HG03103 (cell line): ENCODE measurements at regions not wholly inside any gene's neighbourhood (a gene's known extent, or its start where the extent isn't known, plus 50 kb on each side); places are given as distances from the start of the nearest gene placed in this dataset.

Experiments
- ATAC-seq: cut with Tn5 transposase; IDR thresholded peaks from one replicate; pipeline ENCODE4 v1.9.1; 2021; ENCODE audit warnings: low read depth; ENCODE audit not compliant: unreplicated experiment

GRCh38 chr10:36506261-36506660 is 619.1 kb upstream of the ANKRD30A start:
- ATAC-seq: no peak

DNA sequence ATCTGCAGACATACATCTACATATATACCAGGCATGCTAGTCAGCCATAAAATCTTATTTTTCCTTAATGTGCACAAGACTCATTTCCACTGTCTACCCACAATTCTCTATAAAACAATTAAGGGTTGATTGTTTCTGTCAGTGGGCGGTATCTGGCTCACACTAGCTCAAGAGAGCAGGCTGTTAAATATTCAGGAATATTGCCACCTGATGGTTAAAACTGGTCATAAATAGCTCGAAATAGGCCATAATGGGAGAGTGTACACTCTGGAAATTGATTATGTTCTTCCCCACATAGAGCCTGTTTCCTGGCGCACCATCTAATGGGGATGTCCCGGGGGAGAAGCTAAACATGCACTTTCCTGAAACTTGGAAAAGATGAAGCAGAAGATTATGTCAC is 620.6 kb upstream of the ANKRD30A start:
- ATAC-seq: no peak

GRCh38 chr10:36500266-36500665 is 625.1 kb upstream of the ANKRD30A start:
- ATAC-seq: no peak

DNA sequence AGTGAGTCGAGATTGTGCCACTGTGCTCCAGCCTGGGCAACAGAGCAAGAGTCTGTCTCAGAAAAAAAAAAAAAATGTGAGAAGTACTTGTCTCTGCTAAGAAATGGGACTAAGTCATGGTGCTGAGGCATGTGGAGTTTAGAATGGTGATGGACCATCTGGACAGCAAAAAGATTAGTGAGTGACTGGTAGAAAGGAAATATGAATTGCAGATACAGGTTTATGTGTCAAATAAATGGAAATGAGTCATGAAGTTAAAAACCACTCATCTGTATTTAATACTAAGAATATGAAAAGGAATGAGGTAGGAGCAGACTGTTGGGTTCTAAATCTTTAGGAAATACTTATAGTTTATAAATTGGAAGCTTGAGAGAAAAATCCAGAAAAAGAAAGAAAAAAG is 625.7 kb upstream of the ANKRD30A start:
- ATAC-seq: no peak

- ATAC-seq: no peak
Measured at GRCh38 chr10:36496758-36497157, 628.6 kb upstream of the ANKRD30A start.

- no peak for ATAC-seq
Measured at GRCh38 chr10:36494371-36494770, 631.0 kb upstream of the ANKRD30A start.

- ATAC-seq: no peak
Measured at GRCh38 chr10:36493516-36493880, 631.9 kb upstream of the ANKRD30A start.

GRCh38 chr10:36492590-36493515 is 632.5 kb upstream of the ANKRD30A start:
- no peak for ATAC-seq

GRCh38 chr10:36491926-36492325 is 633.5 kb upstream of the ANKRD30A start:
- ATAC-seq: no peak

DNA sequence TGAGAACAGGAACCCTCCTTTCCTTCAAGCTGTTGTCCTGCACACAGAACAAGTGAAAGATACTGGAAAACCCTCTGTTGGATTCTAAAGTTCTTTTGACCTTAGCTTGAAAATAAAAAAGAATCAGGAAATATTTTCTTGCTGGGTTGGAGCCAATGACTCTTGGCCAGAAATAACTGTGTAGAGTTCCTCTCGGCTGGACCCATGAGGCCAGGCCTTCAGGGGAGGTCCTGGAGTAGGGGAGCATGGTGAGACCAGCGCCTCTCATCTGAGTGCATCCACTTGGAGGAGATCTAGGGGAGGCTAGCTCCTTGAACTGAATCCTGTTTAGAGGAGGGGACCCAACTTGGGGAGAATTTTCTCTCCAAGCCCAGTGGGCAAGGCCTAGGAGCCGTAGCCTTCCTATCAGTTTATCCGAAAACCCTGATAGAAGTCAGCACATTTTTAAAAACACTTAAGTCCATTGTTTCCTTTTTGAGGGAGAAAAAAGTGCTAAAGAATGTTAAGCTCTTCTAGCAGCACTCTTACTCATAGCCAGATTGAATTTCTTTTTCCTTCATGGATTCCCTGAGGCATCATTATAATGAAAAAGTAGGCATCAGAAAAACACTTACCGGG is 635.7 kb upstream of the ANKRD30A start:
- ATAC-seq: no peak

DNA sequence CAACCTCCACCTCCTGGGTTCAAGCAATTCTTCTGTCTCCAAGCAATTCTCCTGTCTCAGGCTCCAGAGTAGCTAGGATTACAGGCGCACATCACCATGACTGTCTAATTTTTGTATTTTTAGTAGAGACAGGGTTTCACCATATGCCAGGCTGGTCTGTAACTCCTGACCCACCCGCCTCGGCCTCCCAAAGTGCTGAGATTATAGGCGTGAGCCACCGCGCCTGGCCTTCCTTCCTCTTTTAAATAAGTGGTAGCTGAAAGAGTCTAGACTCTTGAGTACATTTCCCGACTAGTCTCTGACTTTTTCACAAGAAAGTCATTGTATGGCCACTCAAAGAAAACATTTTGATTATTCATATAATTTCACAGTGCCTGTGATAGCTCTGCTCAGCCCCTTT is 636.2 kb upstream of the ANKRD30A start:
- no peak for ATAC-seq

DNA sequence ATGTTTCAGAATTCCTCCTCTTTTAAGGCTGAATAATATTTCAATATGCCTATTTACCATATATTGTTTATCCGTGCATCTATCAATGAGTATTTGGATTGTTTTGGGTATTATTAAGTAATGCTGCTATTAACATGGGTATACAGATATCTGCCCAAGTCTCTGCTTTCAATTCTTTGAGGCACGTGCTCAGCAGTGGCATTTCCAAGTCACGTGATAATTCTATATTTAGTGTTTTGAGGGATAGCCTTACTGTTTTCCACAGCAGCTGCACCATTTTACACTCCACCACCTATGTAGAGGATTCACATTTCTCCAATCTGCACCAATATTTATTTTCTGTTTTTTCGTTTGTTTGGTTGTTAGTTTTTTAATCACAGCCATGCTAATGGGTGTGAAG is 636.8 kb upstream of the ANKRD30A start:
- no peak for ATAC-seq

DNA sequence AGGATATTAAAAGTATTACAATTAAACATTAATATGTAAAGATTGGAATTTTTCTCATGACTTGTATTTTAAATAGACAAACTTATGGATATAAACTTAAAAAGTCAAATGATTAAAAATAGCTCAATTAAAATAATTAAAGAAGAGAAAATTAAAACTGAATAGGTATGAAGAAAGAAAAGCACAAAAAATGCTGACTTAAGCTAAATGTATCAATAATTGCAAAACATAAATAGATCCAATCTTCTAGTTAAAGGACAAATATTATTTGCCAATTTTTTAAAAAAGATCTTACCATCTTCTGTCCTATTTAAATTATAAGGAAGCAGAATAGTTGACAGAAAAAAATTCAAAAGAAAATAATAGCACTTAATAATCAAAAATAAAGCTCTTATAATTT is 646.3 kb upstream of the ANKRD30A start:
- no peak for ATAC-seq

- ATAC-seq: no peak
Measured at GRCh38 chr10:36476399-36476798, 649.0 kb upstream of the ANKRD30A start.

- no peak for ATAC-seq
Measured at GRCh38 chr10:36475746-36476145, 649.7 kb upstream of the ANKRD30A start.

- no peak for ATAC-seq
Measured at GRCh38 chr10:36474456-36474855, 650.9 kb upstream of the ANKRD30A start.

- no peak for ATAC-seq
Measured at GRCh38 chr10:36473122-36473521, 652.3 kb upstream of the ANKRD30A start.

- no peak for ATAC-seq
Measured at GRCh38 chr10:36469585-36469984, 655.8 kb upstream of the ANKRD30A start.

GRCh38 chr10:36468620-36469019 is 656.8 kb upstream of the ANKRD30A start:
- ATAC-seq: no peak

DNA sequence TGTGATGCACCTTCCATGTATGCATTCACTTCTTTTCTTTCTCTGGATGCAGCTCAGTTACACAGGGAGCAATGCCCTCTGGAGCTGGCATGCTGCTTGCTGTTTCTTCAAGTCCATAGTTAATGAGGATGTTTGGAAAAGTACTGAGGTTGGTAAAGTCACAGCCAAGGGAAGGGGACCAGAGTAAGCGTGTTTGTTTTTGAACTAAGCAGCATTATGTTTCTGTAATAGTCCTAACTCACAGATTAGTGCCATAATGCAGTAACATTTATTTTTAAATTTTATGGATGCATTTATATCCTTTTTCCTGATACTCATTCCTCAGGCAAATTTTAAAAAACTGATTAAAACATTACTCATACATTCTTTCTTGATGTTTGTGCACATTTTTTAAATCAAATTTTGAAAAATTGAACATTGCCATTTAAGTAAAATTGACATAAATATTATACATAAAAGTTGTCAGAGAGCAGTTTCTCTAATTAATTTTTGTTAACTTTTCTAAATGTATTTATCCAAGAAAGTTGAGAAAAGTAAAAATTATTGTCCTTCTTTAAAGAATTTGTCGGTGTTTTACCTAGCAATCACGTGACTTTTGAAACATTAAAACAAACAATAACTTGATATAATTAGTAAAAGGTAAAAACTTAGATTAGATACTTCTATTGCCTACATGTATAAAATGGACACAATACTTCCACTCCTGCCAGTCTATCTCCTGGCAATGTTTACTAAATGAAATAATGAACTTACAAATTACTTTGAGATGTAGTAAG is 659.6 kb upstream of the ANKRD30A start:
- no peak for ATAC-seq

DNA sequence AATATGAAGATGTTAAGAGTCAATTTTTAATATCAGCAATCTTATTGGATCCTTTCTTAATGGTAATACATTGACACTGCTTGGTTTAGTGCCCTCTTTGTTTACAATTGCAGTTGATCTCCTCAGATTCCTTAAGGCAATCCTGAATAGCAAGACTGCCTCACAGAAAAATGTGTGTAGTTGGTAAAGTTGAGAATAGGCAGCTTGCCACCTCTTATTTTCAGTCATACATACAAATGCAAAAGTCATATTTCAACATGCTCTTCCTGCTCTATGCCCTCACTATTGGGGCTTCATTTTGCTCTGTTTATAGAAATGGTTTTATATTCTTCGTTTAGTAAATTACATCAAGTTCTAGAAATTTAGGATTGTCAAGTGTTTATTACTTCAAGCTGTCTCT is 661.1 kb upstream of the ANKRD30A start:
- no peak for ATAC-seq
